Vagina (tissue), 2 donors: ENCODE measurements at regions not wholly inside any gene's neighbourhood (a gene's known extent, or its start where the extent isn't known, plus 50 kb on each side); places are given as distances from the start of the nearest gene placed in this dataset.

ENCODE experiments used
- DNase-seq, 2 donors: peaks; one replicate each; pipeline ENCODE4 v3.0.0-alpha.2; 2017; ENCODE audit errors: extremely low spot score in 2 of 2
- H3K27ac ChIP-seq: fragments of 200-600 bp; sonication (generic); one replicate; pipeline ENCODE4 v1.5.1; 2019
- H3K27me3 ChIP-seq: fragments of 200-600 bp; sonication (generic); one replicate; pipeline ENCODE4 v1.5.1; 2019
- H3K36me3 ChIP-seq, 2 donors: fragments of 200-600 bp; sonication (generic); one replicate each; pipeline ENCODE4 v1.5.1; 2017 to 2019
- H3K4me1 ChIP-seq: fragments of 200-600 bp; sonication (generic); one replicate; pipeline ENCODE4 v1.5.1; 2019
- H3K4me3 ChIP-seq, 2 donors: fragments of 200-600 bp; sonication (generic); 1 replicate in 1 of 2; 2 replicates in 1 of 2; pipeline ENCODE4 v1.5.1; 2016 to 2019
- H3K9me3 ChIP-seq: fragments of 200-600 bp; sonication (generic); one replicate; pipeline ENCODE4 v1.5.1; 2019
- POLR2A ChIP-seq, 2 donors: fragments of 450-650 bp; IDR thresholded peaks; one replicate each; pipeline ENCODE4 v1.6.1; 2017; ENCODE audit warnings: antibody characterized with exemption in 2 of 2, mild to moderate bottlenecking in 2 of 2, moderate library complexity in 2 of 2
- POLR2AphosphoS5 ChIP-seq, 2 donors: sonication (generic); formaldehyde crosslinking; IDR thresholded peaks; one replicate each; pipeline ENCODE4 v1.9.0; 2017; ENCODE audit warnings: antibody characterized with exemption in 2 of 2, mild to moderate bottlenecking in 2 of 2, low read depth in 1 of 2; ENCODE audit not compliant: insufficient read depth in 1 of 2
- intact Hi-C: fragments of 100-400 bp; cut with DNase I; formaldehyde crosslinking; loops from one replicate; pipeline ENCODE4 v1.15.1; 2023
- TF ChIP-seq, protein P1 (sequence below), 3 experiments: fragments of 450-650 bp in 2 of 3; fragments of 200-600 bp in 1 of 3; sonication (generic) in 1 of 3; IDR thresholded peaks; one replicate each; pipeline ENCODE4 v1.5.1; 2017 to 2019; ENCODE audit warnings: antibody characterized with exemption in 3 of 3, mild to moderate bottlenecking in 2 of 3, moderate library complexity in 2 of 3

DNA sequence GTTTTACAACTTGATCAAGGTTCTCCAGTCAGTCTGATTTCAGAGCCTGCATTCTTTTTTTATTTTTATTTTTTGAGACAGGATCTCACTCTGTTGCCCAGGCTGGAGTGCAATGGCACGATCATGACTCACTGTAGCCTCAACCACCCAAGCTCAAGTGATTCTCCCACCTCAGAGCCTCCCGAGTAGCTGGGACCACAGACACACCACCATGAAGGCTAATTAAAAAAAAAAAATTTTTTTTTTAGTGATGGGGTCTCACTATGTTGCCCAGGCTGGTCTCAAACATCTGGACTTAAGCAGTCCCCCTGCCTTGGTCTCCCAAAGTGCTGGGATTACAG lies 117.2 kb upstream of the NAV2 start:
- H3K27me3 ChIP-seq, result no peaks in the 10 kb centered on the region
- no peak overlapping the region for H3K4me3 ChIP-seq
- H3K9me3 ChIP-seq, result no peaks in the 10 kb centered on the region
- intact Hi-C loops, result no loop called here
- no peak for DNase-seq
- peak overlapping the region; percentile 59 for H3K27ac ChIP-seq
- H3K4me1 ChIP-seq, result peaks cover 21% of the 10 kb centered on the region
- TF ChIP-seq POLR2A (IDR thresholded peaks at IDR 0.05) (no peak), POLR2AphosphoS5 (IDR thresholded peaks at IDR 0.05; ENCODE audit: insufficient read depth in 1 of 2, low read depth in 1 of 2) (no peak)
- TF ChIP-seq, protein P1, sequence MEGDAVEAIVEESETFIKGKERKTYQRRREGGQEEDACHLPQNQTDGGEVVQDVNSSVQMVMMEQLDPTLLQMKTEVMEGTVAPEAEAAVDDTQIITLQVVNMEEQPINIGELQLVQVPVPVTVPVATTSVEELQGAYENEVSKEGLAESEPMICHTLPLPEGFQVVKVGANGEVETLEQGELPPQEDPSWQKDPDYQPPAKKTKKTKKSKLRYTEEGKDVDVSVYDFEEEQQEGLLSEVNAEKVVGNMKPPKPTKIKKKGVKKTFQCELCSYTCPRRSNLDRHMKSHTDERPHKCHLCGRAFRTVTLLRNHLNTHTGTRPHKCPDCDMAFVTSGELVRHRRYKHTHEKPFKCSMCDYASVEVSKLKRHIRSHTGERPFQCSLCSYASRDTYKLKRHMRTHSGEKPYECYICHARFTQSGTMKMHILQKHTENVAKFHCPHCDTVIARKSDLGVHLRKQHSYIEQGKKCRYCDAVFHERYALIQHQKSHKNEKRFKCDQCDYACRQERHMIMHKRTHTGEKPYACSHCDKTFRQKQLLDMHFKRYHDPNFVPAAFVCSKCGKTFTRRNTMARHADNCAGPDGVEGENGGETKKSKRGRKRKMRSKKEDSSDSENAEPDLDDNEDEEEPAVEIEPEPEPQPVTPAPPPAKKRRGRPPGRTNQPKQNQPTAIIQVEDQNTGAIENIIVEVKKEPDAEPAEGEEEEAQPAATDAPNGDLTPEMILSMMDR (IDR thresholded peaks at IDR 0.05), result no peak
- no peaks in the 10 kb centered on the region for H3K36me3 ChIP-seq

DNA sequence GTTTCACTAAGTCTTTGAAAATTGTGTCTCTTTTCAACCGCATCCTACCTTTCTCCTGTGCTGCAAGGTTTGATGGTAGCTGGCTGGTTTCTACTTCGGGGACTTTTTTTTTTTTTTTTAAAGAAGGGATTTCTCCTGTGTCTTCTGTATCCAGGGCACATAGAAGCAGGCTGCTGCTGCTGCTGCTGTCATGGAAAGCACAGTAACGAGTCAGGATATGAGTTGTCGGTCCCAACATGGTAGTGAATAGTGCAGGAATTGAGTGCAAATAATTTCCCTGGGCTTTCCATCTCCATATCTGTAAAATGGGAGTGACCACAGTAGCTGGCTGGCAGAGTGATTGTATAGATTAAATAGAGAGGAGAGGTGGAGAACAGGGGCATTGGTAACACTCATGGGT lies 118.3 kb upstream of the NAV2 start:
- intact Hi-C loops, result no loop called here

DNA sequence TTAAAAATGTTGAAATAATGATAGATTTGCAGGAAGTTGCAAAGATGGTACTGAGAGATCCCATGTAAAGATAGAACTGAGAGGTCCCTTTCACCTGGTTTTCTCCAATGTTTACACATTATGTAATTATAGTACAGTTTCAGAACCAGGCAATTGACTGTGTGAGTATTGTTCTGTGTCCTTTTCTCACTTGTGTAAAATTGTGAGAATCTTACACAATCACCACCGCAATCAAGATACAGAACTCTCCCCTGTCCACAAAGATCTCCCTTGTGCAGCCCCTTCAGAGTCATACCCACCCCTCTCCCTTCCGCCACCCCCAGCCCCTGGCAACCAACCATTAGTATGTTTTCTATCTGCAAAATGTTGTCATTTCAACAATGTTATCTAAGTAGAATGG lies 119.8 kb upstream of the NAV2 start:
- DNase-seq, result no peak
- H3K36me3 ChIP-seq, result no peaks in the 10 kb centered on the region

More for the DNA sequence above, 118.3 kb upstream of the NAV2 start:
- no peak for TF ChIP-seq POLR2A (IDR thresholded peaks at IDR 0.05)
- no peak for TF ChIP-seq POLR2AphosphoS5 (IDR thresholded peaks at IDR 0.05; ENCODE audit: insufficient read depth in 1 of 2, low read depth in 1 of 2)
- TF ChIP-seq, protein P1 (IDR thresholded peaks at IDR 0.05), result no peak
- Histone ChIP-seq H3K36me3 (no peaks in the 10 kb centered on the region), H3K4me1 (peaks cover 21% of the 10 kb centered on the region), H3K27ac (no peak overlapping the region), H3K9me3 (no peaks in the 10 kb centered on the region), H3K4me3 (no peak overlapping the region), H3K27me3 (no peaks in the 10 kb centered on the region)
- DNase-seq, result no peak

DNA sequence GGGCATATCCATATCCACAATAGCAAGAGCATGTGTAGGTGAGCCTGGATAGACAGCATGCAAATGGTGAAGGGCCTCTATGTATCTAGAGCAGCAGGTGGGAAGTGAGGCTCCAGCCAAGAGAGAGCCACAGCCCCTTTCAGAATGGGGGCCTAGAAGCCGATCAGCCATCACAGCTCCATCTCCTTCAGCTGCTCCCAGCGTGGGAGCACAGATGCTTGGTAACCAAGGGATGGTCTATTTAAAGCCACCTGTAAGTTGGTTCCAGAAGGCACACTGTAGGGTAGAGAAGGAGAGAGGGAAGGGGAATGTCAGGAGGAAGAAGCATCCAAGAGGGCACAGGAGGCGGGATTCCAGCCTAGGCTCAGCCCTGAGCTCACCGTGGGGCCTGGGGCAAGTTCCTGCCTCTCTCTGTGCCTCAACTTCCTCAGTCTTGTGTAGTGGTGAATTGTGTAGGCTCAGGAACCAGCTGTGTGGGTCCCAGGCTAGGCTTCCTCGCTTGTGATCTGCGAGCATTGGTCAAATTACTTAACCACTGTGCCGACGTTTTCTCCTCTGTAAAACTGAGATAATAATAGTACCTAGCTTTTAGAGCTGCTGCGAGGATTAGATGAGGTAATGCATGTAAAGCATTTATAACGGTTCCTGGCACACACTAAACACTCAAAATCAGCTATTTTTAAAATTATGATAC lies 122.9 kb upstream of the NAV2 start:
- no peaks in the 10 kb centered on the region for H3K27me3 ChIP-seq
- intact Hi-C loops, result no loop called here
- H3K9me3 ChIP-seq, result no peaks in the 10 kb centered on the region
- TF ChIP-seq, protein P1 (IDR thresholded peaks at IDR 0.05), result no peak
- TF ChIP-seq POLR2A (IDR thresholded peaks at IDR 0.05), result no peak
- no peak for TF ChIP-seq POLR2AphosphoS5 (IDR thresholded peaks at IDR 0.05; ENCODE audit: insufficient read depth in 1 of 2, low read depth in 1 of 2)
- no peak for DNase-seq
- no peaks in the 10 kb centered on the region for H3K36me3 ChIP-seq
- no peaks in the 10 kb centered on the region for H3K4me1 ChIP-seq
- no peak overlapping the region for H3K27ac ChIP-seq
- no peak overlapping the region for H3K4me3 ChIP-seq

More for the DNA sequence above, 119.8 kb upstream of the NAV2 start:
- H3K4me3 ChIP-seq, result no peak overlapping the region
- H3K9me3 ChIP-seq, result no peaks in the 10 kb centered on the region
- H3K27ac ChIP-seq, result no peak overlapping the region
- intact Hi-C loops, result no loop called here
- TF ChIP-seq POLR2A (IDR thresholded peaks at IDR 0.05) (no peak), POLR2AphosphoS5 (IDR thresholded peaks at IDR 0.05; ENCODE audit: insufficient read depth in 1 of 2, low read depth in 1 of 2) (no peak)
- TF ChIP-seq, protein P1 (IDR thresholded peaks at IDR 0.05), result no peak
- H3K4me1 ChIP-seq, result peaks cover 21% of the 10 kb centered on the region
- no peaks in the 10 kb centered on the region for H3K27me3 ChIP-seq

DNA sequence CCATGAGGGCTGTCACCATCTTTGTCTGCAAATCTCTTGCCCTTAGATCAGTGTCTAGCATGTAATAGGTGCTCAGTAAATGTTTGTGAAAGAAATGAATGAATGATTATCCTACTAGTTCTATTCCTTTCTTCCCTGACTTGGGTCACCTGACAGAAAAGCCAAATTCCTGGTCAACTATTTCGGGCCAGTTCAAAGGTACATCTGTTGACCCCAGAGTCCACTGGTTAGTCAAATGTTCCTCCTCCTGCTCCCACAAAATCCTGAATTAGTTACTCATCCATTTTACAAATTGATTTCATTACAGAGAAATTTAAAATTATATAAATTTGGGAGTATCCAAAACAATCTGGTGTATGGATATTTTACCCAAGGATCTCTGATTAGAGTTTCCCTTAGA lies 124.7 kb upstream of the NAV2 start:
- H3K4me1 ChIP-seq, result no peaks in the 10 kb centered on the region
- intact Hi-C loops, result no loop called here
- H3K27me3 ChIP-seq, result no peaks in the 10 kb centered on the region
- no peaks in the 10 kb centered on the region for H3K9me3 ChIP-seq
- H3K27ac ChIP-seq, result no peak overlapping the region
- TF ChIP-seq, protein P1 (IDR thresholded peaks at IDR 0.05), result no peak
- no peak for TF ChIP-seq POLR2A (IDR thresholded peaks at IDR 0.05)
- TF ChIP-seq POLR2AphosphoS5 (IDR thresholded peaks at IDR 0.05; ENCODE audit: insufficient read depth in 1 of 2, low read depth in 1 of 2), result no peak
- DNase-seq, result no peak
- no peaks in the 10 kb centered on the region for H3K36me3 ChIP-seq
- H3K4me3 ChIP-seq, result no peak overlapping the region
